NCI-H2227 (cell line): ENCODE measurements at regions not wholly inside any gene's neighbourhood (a gene's known extent, or its start where the extent isn't known, plus 50 kb on each side); places are given as distances from the start of the nearest gene placed in this dataset.

Experiments used
- DNase-seq: peaks from one replicate; lab custom pipeline; 2025; ENCODE audit not compliant: unreplicated experiment; lab: John Stamatoyannopoulos, UW

GRCh38 chr13:44211286-44211685, 162.3 kb upstream of the SERP2 start:
- DNase-seq: no peak

GRCh38 chr13:44211704-44212346, 161.8 kb upstream of the SERP2 start:
- DNase-seq: no peak

GRCh38 chr13:44212633-44213396, 160.8 kb upstream of the SERP2 start:
- DNase-seq: no peak

GRCh38 chr13:44218501-44219240, 155.0 kb upstream of the SERP2 start:
- no peak for DNase-seq

- DNase-seq: no peak
Observed at GRCh38 chr13:44219577-44220548, 153.8 kb upstream of the SERP2 start.

- no peak for DNase-seq
Observed at GRCh38 chr13:44220948-44221347, 152.7 kb upstream of the SERP2 start.

GRCh38 chr13:44221657-44222056, 152.0 kb upstream of the SERP2 start:
- DNase-seq: no peak

GRCh38 chr13:44223770-44224444, 149.7 kb upstream of the SERP2 start:
- no peak for DNase-seq

GRCh38 chr13:44224450-44225149, 149.0 kb upstream of the SERP2 start:
- no peak for DNase-seq

GRCh38 chr13:44229371-44230030, 144.1 kb upstream of the SERP2 start:
- DNase-seq: no peak

GRCh38 chr13:44230071-44230470, 143.6 kb upstream of the SERP2 start:
- no peak for DNase-seq

- no peak for DNase-seq
Observed at GRCh38 chr13:44230736-44231135, 142.9 kb upstream of the SERP2 start.

GRCh38 chr13:44231786-44232516, 141.7 kb upstream of the SERP2 start:
- no peak for DNase-seq

GRCh38 chr13:44232774-44233173, 140.8 kb upstream of the SERP2 start:
- no peak for DNase-seq

- DNase-seq: no peak
Observed at GRCh38 chr13:44234566-44234965, 139.1 kb upstream of the SERP2 start.

- DNase-seq: no peak
Observed at GRCh38 chr13:44236370-44236769, 137.3 kb upstream of the SERP2 start.

GRCh38 chr13:44236801-44237207, 136.8 kb upstream of the SERP2 start:
- no peak for DNase-seq

- DNase-seq: no peak
Observed at GRCh38 chr13:44237276-44237767, 136.3 kb upstream of the SERP2 start.
